Epithelial cell of proximal tubule (primary cell): ENCODE measurements at regions not wholly inside any gene's neighbourhood (a gene's known extent, or its start where the extent isn't known, plus 50 kb on each side); places are given as distances from the start of the nearest gene placed in this dataset.
"Not testable (repeated sequence)": the region's sequence is repeated elsewhere in the genome, so short reads cannot be mapped to it uniquely, and the experiment has no call there.

ENCODE experiments used
- DNase-seq: peaks from one replicate; pipeline ENCODE4 v3.0.0-alpha.2; 2011; ENCODE audit warnings: low read depth
- H3K4me3 ChIP-seq: 2 replicates; pipeline ENCODE4 v1.5.1; 2011; ENCODE audit warnings: low read depth, mild to moderate bottlenecking, low read length
- TF ChIP-seq, protein P1 (sequence below): conservative IDR thresholded peaks from 2 replicates; pipeline ENCODE4 v1.5.1; 2012; ENCODE audit warnings: low read depth, mild to moderate bottlenecking, low read length

- TF ChIP-seq, protein P1, sequence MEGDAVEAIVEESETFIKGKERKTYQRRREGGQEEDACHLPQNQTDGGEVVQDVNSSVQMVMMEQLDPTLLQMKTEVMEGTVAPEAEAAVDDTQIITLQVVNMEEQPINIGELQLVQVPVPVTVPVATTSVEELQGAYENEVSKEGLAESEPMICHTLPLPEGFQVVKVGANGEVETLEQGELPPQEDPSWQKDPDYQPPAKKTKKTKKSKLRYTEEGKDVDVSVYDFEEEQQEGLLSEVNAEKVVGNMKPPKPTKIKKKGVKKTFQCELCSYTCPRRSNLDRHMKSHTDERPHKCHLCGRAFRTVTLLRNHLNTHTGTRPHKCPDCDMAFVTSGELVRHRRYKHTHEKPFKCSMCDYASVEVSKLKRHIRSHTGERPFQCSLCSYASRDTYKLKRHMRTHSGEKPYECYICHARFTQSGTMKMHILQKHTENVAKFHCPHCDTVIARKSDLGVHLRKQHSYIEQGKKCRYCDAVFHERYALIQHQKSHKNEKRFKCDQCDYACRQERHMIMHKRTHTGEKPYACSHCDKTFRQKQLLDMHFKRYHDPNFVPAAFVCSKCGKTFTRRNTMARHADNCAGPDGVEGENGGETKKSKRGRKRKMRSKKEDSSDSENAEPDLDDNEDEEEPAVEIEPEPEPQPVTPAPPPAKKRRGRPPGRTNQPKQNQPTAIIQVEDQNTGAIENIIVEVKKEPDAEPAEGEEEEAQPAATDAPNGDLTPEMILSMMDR = no peak
- DNase-seq = no peak
- H3K4me3 ChIP-seq = no peak overlapping the region
Measured at GRCh38 chr2:102892698-102893310, 131.0 kb downstream of the TMEM182 start.

DNA sequence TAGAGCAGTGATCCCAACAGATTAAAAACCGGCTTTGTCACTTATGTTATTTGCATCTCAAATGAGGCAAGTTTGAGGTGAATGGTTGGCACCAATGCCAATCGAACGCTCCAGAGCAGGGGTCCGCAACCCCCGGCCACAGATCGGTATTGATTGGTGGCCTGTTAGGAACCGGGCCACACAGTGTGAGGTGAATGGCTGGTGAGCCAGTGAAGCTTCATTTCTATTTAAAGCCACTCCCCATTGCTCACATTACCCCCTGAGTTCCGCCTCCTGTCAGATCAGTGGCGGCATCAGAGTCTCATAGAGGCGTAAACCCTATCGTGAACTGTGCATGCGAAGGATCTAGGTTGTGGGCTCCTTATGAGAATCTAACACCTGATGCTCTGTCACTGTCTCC lies 132.0 kb downstream of the TMEM182 start:
- TF ChIP-seq, protein P1 = no peak
- no peak overlapping the region for H3K4me3 ChIP-seq
- no peak for DNase-seq

GRCh38 chr2:102895376-102895775 lies 133.5 kb downstream of the TMEM182 start:
- TF ChIP-seq, protein P1 = no peak
- no peak for DNase-seq
- H3K4me3 ChIP-seq = no peak overlapping the region

DNA sequence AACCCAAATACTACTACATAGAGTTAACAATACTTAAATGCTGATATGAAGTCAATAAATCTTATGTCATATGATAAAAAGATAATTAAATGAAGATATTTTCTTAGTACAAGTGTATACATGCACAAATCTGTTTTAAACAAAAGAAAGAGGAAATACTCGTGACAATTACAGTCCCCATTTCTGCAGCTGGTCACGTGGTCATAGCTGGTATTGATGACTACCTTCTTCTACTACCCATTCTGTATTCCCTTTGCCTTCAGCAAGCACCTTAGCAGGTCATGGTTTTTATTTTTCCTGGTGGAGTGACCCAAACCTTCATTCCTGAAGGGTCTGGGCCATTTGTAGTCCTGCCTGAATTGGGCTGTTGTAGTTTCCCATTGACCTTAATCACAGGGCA lies 147.4 kb downstream of the TMEM182 start:
- H3K4me3 ChIP-seq, DNase-seq: not testable (repeated sequence)

GRCh38 chr2:102910724-102911123 lies 148.9 kb downstream of the TMEM182 start:
- H3K4me3 ChIP-seq = no peak overlapping the region
- DNase-seq = no peak
- TF ChIP-seq, protein P1 = no peak

DNA sequence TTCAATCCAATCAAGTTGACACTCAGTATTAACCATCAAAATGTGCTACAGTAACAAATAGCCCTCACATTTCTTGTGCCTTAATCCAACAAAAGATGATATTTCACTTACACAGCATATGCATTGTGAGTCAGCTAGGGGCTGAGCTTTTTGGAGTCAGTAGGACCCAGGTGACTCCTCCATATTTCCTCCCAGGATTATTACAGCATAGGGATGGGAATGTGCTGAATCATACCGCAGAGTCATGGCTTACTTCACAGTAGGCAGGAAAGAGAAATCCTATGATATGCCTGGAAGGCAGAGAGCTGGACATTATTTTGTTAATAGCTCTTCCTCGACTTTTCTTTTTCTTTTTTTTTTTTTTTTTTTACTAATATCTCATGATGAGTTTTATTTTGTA lies 153.3 kb downstream of the TMEM182 start:
- TF ChIP-seq, protein P1 = no peak
- no peak overlapping the region for H3K4me3 ChIP-seq
- DNase-seq = no peak

DNA sequence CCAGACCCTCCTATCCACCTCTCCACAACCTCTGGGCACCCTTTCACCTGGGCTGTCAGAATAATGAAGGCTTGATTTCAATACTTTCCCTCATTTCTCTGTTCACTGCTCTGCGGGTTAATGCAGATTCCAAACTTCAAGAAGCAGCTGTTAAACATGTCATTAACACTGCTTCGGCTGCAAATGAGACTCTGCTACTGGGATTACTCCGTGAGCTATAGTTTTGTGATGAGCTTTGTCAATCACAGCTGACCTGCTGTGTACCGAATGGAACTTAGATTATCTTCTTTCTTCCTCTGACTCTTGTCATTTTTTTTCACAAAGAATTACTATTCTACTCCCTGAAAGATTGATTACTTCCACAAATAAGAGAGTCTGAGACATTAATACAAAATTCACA lies 160.5 kb downstream of the TMEM182 start:
- TF ChIP-seq, protein P1 = no peak
- H3K4me3 ChIP-seq = no peak overlapping the region

More for the DNA sequence above, 160.5 kb downstream of the TMEM182 start:
- DNase-seq = no peak
